Neural progenitor cell (in vitro differentiated cells): ENCODE measurements at regions not wholly inside any gene's neighbourhood (a gene's known extent, or its start where the extent isn't known, plus 50 kb on each side); places are given as distances from the start of the nearest gene placed in this dataset.

Source experiments
- DNase-seq: peaks from one replicate; pipeline ENCODE4 v3.0.0-alpha.2; 2016; ENCODE audit warnings: low spot score
- H2AFZ ChIP-seq: fragments of 200-600 bp; sonication (generic); replicated peaks from 2 replicates; pipeline ENCODE4 v1.6.1; 2016; ENCODE audit warnings: antibody characterized with exemption
- H3F3A ChIP-seq: fragments of 200-600 bp; sonication (generic); 2 replicates; pipeline ENCODE4 v1.6.1; 2016; ENCODE audit warnings: antibody characterized with exemption, low read depth
- H3K27ac ChIP-seq: fragments of 200-600 bp; sonication (generic); 2 replicates; pipeline ENCODE4 v1.5.1; 2016; ENCODE audit warnings: mild to moderate bottlenecking
- H3K27me3 ChIP-seq: fragments of 200-600 bp; sonication (generic); 2 replicates; pipeline ENCODE4 v1.6.1; 2016; ENCODE audit warnings: mild to moderate bottlenecking, moderate library complexity
- H3K36me3 ChIP-seq: fragments of 200-600 bp; sonication (generic); 2 replicates; pipeline ENCODE4 v1.5.1; 2016
- H3K4me1 ChIP-seq: fragments of 200-600 bp; sonication (generic); 2 replicates; pipeline ENCODE4 v1.6.1; 2016; ENCODE audit warnings: mixed run types
- H3K4me2 ChIP-seq: fragments of 200-600 bp; sonication (generic); 2 replicates; pipeline ENCODE4 v1.6.1; 2016
- H3K4me3 ChIP-seq: fragments of 200-600 bp; sonication (generic); 2 replicates; pipeline ENCODE4 v1.5.1; 2016
- H3K79me2 ChIP-seq: fragments of 200-600 bp; sonication (generic); 2 replicates; pipeline ENCODE4 v1.6.1; 2016; ENCODE audit warnings: low read depth
- H3K9ac ChIP-seq: fragments of 200-600 bp; sonication (generic); 2 replicates; pipeline ENCODE4 v1.6.1; 2016
- H3K9me3 ChIP-seq: fragments of 200-600 bp; sonication (generic); 2 replicates; pipeline ENCODE4 v1.5.1; 2016; ENCODE audit warnings: low read depth
- H4K20me1 ChIP-seq: fragments of 200-600 bp; sonication (generic); 2 replicates; pipeline ENCODE4 v1.6.1; 2016; ENCODE audit warnings: low read depth
- H3K27ac Mint-ChIP-seq: 3 replicates; pipeline ENCODE4 v1.8.0; 2021; ENCODE audit warnings: mixed read lengths
- H3K27me3 Mint-ChIP-seq: 2 replicates; pipeline ENCODE4 v1.8.0; 2022; ENCODE audit warnings: low read depth, mild to moderate bottlenecking, inconsistent platforms, moderate library complexity, mixed read lengths; ENCODE audit not compliant: insufficient read depth
- H3K36me3 Mint-ChIP-seq: 3 replicates; pipeline ENCODE4 v1.8.0; 2021; ENCODE audit warnings: mixed read lengths
- H3K4me1 Mint-ChIP-seq: 3 replicates; pipeline ENCODE4 v1.8.0; 2021; ENCODE audit warnings: mixed read lengths
- H3K4me3 Mint-ChIP-seq: 3 replicates; pipeline ENCODE4 v1.8.0; 2021; ENCODE audit warnings: mild to moderate bottlenecking, moderate library complexity, mixed read lengths
- H3K9me3 Mint-ChIP-seq: 3 replicates; pipeline ENCODE4 v1.8.0; 2020; ENCODE audit warnings: mixed read lengths
- EZH2 ChIP-seq: fragments of 200-600 bp; sonication (generic); IDR thresholded peaks from 2 replicates; pipeline ENCODE4 v1.6.1; 2017; ENCODE audit warnings: antibody characterized with exemption, mild to moderate bottlenecking, moderate library complexity
- EZH2phosphoT487 ChIP-seq: fragments of 200-600 bp; sonication (generic); IDR thresholded peaks from 2 replicates; pipeline ENCODE4 v1.6.1; 2017; ENCODE audit warnings: antibody characterized with exemption
- TF ChIP-seq, protein P1 (sequence below): fragments of 200-600 bp; sonication (generic); IDR thresholded peaks from 2 replicates; pipeline ENCODE4 v1.5.1; 2017; ENCODE audit warnings: antibody characterized with exemption, mild to moderate bottlenecking

DNA sequence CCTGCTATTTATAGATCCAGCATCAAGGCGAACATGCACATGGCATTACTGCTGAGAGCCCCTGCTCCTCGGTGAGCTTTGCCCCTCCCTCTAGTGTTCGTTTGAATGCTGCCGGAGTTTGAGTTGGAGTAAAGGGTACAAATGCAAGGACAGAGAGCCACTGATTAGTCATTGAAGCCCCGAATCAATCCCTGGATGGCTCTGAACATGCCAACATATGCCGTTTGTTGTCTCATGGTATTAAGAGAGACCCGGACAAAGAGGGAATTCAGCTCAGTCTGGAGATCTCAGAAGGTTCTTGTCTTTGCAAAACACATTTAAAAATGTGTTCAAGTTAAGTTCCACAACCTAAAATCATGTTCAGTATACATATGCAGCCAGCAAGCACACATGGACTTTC is 789.2 kb upstream of the NR2F2 start:
- no peaks in the 10 kb centered on the region for H3K9me3 Mint-ChIP-seq
- H3K27me3 ChIP-seq = no peaks in the 10 kb centered on the region
- no peak overlapping the region for H3K27ac ChIP-seq
- no peak overlapping the region for H3K9ac ChIP-seq
- no peak overlapping the region for H2AFZ ChIP-seq
- no peaks in the 10 kb centered on the region for H3K9me3 ChIP-seq
- peaks cover 26% of the 10 kb centered on the region for H3K4me1 Mint-ChIP-seq
- no peak for DNase-seq
- no peaks in the 10 kb centered on the region for H4K20me1 ChIP-seq
- H3K4me1 ChIP-seq = no peaks in the 10 kb centered on the region
- H3K36me3 ChIP-seq = no peaks in the 10 kb centered on the region
- H3K27ac Mint-ChIP-seq = no peak overlapping the region
- H3K79me2 ChIP-seq = no peaks in the 10 kb centered on the region
- H3K36me3 Mint-ChIP-seq = no peaks in the 10 kb centered on the region
- no peaks in the 10 kb centered on the region for H3F3A ChIP-seq
- no peak overlapping the region for H3K4me3 ChIP-seq
- H3K4me3 Mint-ChIP-seq = no peak overlapping the region
- H3K4me2 ChIP-seq = no peak overlapping the region
- TF ChIP-seq, protein P1, sequence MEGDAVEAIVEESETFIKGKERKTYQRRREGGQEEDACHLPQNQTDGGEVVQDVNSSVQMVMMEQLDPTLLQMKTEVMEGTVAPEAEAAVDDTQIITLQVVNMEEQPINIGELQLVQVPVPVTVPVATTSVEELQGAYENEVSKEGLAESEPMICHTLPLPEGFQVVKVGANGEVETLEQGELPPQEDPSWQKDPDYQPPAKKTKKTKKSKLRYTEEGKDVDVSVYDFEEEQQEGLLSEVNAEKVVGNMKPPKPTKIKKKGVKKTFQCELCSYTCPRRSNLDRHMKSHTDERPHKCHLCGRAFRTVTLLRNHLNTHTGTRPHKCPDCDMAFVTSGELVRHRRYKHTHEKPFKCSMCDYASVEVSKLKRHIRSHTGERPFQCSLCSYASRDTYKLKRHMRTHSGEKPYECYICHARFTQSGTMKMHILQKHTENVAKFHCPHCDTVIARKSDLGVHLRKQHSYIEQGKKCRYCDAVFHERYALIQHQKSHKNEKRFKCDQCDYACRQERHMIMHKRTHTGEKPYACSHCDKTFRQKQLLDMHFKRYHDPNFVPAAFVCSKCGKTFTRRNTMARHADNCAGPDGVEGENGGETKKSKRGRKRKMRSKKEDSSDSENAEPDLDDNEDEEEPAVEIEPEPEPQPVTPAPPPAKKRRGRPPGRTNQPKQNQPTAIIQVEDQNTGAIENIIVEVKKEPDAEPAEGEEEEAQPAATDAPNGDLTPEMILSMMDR = no peak
- TF ChIP-seq EZH2phosphoT487 = no peak
- H3K27me3 Mint-ChIP-seq = peaks cover 8% of the 10 kb centered on the region

DNA sequence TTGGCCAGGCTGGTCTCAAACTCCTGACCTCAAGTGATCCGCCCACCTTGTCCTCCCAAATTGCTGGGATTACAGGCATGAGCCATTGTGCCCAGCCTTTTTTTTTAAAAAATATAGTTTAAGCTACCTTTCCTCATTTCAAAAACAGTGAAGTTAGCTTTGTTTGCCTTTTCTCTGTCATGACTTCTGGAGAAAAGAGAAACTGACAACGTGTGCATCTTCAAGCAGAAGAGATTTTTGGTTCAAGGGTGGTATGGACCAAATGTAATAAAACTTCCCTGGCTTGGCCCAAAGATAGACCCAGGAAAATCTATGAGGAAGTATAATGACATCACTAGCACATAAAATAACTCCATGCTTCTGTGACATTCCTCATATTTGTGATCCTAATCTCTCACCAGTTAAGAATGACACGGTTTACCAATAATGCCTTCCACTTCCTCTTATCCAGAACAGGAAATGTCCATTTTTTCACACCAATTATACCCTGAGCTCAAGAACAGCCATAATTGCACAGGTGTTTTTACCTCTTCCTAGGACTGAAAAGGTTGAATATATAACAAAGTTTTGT is 781.2 kb upstream of the NR2F2 start:
- peaks cover 2% of the 10 kb centered on the region for H3K27me3 Mint-ChIP-seq

DNA sequence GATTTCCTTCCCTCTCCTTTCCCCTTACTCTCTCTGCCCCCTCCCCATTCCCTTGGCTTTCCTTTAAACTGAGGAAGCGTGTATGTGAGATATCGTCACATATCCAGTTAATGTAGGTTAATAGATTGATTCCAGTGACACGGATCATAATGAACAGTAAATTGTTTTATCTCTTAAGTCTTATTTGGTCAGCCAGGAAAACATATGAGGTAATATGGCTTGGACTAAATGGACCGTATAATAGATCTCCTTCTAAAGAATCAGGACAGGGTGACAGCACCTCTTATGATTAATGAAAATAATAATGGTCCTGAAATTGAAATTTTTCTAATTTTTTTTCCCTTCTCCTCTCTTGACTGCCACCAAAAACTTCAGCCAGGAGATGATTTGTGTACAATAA is 779.8 kb upstream of the NR2F2 start:
- Histone ChIP-seq H3K4me2 (no peak overlapping the region), H3K79me2 (no peaks in the 10 kb centered on the region), H3K9ac (no peak overlapping the region), H3F3A (no peaks in the 10 kb centered on the region), H3K36me3 (no peaks in the 10 kb centered on the region), H3K4me1 (no peaks in the 10 kb centered on the region), H3K27ac (no peak overlapping the region), H4K20me1 (no peaks in the 10 kb centered on the region), H3K9me3 (no peaks in the 10 kb centered on the region), H3K4me3 (no peak overlapping the region), H2AFZ (no peak overlapping the region), H3K27me3 (no peaks in the 10 kb centered on the region)
- peaks cover 2% of the 10 kb centered on the region for H3K4me1 Mint-ChIP-seq
- DNase-seq = no peak
- TF ChIP-seq EZH2 = no peak
- TF ChIP-seq, protein P1 = no peak
- TF ChIP-seq EZH2phosphoT487 = no peak
- no peaks in the 10 kb centered on the region for H3K36me3 Mint-ChIP-seq
- no peaks in the 10 kb centered on the region for H3K9me3 Mint-ChIP-seq
- no peak overlapping the region for H3K27ac Mint-ChIP-seq
- H3K27me3 Mint-ChIP-seq = peaks cover 2% of the 10 kb centered on the region
- no peak overlapping the region for H3K4me3 Mint-ChIP-seq

More for the DNA sequence above, 781.2 kb upstream of the NR2F2 start:
- Mint-ChIP-seq H3K9me3 (no peaks in the 10 kb centered on the region), H3K36me3 (no peaks in the 10 kb centered on the region), H3K4me1 (peaks cover 4% of the 10 kb centered on the region), H3K4me3 (no peak overlapping the region), H3K27ac (no peak overlapping the region)
- no peaks in the 10 kb centered on the region for H3K79me2 ChIP-seq
- TF ChIP-seq EZH2 (no peak), EZH2phosphoT487 (no peak)
- TF ChIP-seq, protein P1 = no peak
- no peaks in the 10 kb centered on the region for H4K20me1 ChIP-seq
- H2AFZ ChIP-seq = no peak overlapping the region
- no peaks in the 10 kb centered on the region for H3K36me3 ChIP-seq
- no peaks in the 10 kb centered on the region for H3F3A ChIP-seq
- no peak for DNase-seq
- H3K27ac ChIP-seq = no peak overlapping the region
- no peak overlapping the region for H3K4me3 ChIP-seq
- H3K4me2 ChIP-seq = no peak overlapping the region
- no peaks in the 10 kb centered on the region for H3K4me1 ChIP-seq
- no peak overlapping the region for H3K9ac ChIP-seq
- no peaks in the 10 kb centered on the region for H3K9me3 ChIP-seq
- no peaks in the 10 kb centered on the region for H3K27me3 ChIP-seq
